ENCODE measurements at regions not wholly inside any gene's neighbourhood (a gene's known extent, or its start where the extent isn't known, plus 50 kb on each side); places are given as distances from the start of the nearest gene placed in this dataset.

- no peak for DNase-seq (ENCODE audit: low read depth in 4 of 4, low spot score in 2 of 4)
These were observed 489.3 kb downstream of the ANXA1 start for GRCh38 chr9:73640971-73641370.

- DNase-seq (ENCODE audit: low read depth in 4 of 4, low spot score in 2 of 4) = no peak
These were observed 491.8 kb downstream of the ANXA1 start for GRCh38 chr9:73643379-73644013.

GRCh38 chr9:73647560-73647959 is 495.9 kb downstream of the ANXA1 start:
- DNase-seq (ENCODE audit: low read depth in 4 of 4, low spot score in 2 of 4) = no peak

GRCh38 chr9:73649552-73649951 is 497.9 kb downstream of the ANXA1 start:
- DNase-seq (ENCODE audit: low read depth in 4 of 4, low spot score in 2 of 4) = no peak

- DNase-seq (ENCODE audit: low read depth in 4 of 4, low spot score in 2 of 4) = no peak
These were observed 503.7 kb downstream of the ANXA1 start for GRCh38 chr9:73655363-73655762.

GRCh38 chr9:73655831-73656230 is 504.2 kb downstream of the ANXA1 start:
- DNase-seq (ENCODE audit: low read depth in 4 of 4, low spot score in 2 of 4) = no peak

GRCh38 chr9:73665253-73665652 is 513.6 kb downstream of the ANXA1 start:
- DNase-seq (ENCODE audit: low read depth in 4 of 4, low spot score in 2 of 4) = no peak

GRCh38 chr9:73667749-73668148 is 516.1 kb downstream of the ANXA1 start:
- DNase-seq (ENCODE audit: low read depth in 4 of 4, low spot score in 2 of 4) = no peak

- DNase-seq (ENCODE audit: low read depth in 4 of 4, low spot score in 2 of 4) = no peak
These were observed 529.2 kb downstream of the ANXA1 start for GRCh38 chr9:73680831-73681230.

- DNase-seq (ENCODE audit: low read depth in 4 of 4, low spot score in 2 of 4) = no peak
These were observed 531.1 kb downstream of the ANXA1 start for GRCh38 chr9:73682789-73683188.

GRCh38 chr9:73683862-73684591 is 532.4 kb downstream of the ANXA1 start:
- no peak for DNase-seq (ENCODE audit: low read depth in 4 of 4, low spot score in 2 of 4)

GRCh38 chr9:73684601-73685000 is 532.9 kb downstream of the ANXA1 start:
- no peak for DNase-seq (ENCODE audit: low read depth in 4 of 4, low spot score in 2 of 4)

GRCh38 chr9:73685786-73686185 is 534.1 kb downstream of the ANXA1 start:
- DNase-seq (ENCODE audit: low read depth in 4 of 4, low spot score in 2 of 4) = no peak

GRCh38 chr9:73689051-73689870 is 537.6 kb downstream of the ANXA1 start:
- no peak for DNase-seq (ENCODE audit: low read depth in 4 of 4, low spot score in 2 of 4)

GRCh38 chr9:73701415-73702057 is 549.9 kb downstream of the ANXA1 start:
- DNase-seq (ENCODE audit: low read depth in 4 of 4, low spot score in 2 of 4) = no peak

- DNase-seq (ENCODE audit: low read depth in 4 of 4, low spot score in 2 of 4) = no peak
These were observed 562.6 kb downstream of the ANXA1 start for GRCh38 chr9:73714294-73714693.

- DNase-seq (ENCODE audit: low read depth in 4 of 4, low spot score in 2 of 4) = no peak
These were observed 563.9 kb downstream of the ANXA1 start for GRCh38 chr9:73715591-73715990.

- no peak for DNase-seq (ENCODE audit: low read depth in 4 of 4, low spot score in 2 of 4)
These were observed 568.0 kb downstream of the ANXA1 start for GRCh38 chr9:73719660-73720059.

GRCh38 chr9:73720601-73721000 is 568.9 kb downstream of the ANXA1 start:
- no peak for DNase-seq (ENCODE audit: low read depth in 4 of 4, low spot score in 2 of 4)

GRCh38 chr9:73736270-73736669 is 584.6 kb downstream of the ANXA1 start:
- no peak for DNase-seq (ENCODE audit: low read depth in 4 of 4, low spot score in 2 of 4)
